ENCODE measurements at regions not wholly inside any gene's neighbourhood (a gene's known extent, or its start where the extent isn't known, plus 50 kb on each side); places are given as distances from the start of the nearest gene placed in this dataset.
"Not testable (repeated sequence)": the region's sequence is repeated elsewhere in the genome, so short reads cannot be mapped to it uniquely, and the experiment has no call there.

- not testable (repeated sequence) for DNase-seq
These were observed 52.3 kb upstream of the LRRC30 start for GRCh38 chr18:7178568-7178967.

GRCh38 chr18:7177116-7177744 lies 53.7 kb upstream of the LRRC30 start:
- peak; percentile 63 for DNase-seq

- DNase-seq: no peak
These were observed 56.4 kb upstream of the LRRC30 start for GRCh38 chr18:7174344-7175095.

GRCh38 chr18:7173216-7173615 lies 55.6 kb upstream of the LAMA1 start:
- no peak for DNase-seq

- no peak for DNase-seq
These were observed 55.0 kb upstream of the LAMA1 start for GRCh38 chr18:7172611-7173010.

GRCh38 chr18:7170292-7170691 lies 52.7 kb upstream of the LAMA1 start:
- no peak for DNase-seq

GRCh38 chr18:7169601-7170000 lies 52.0 kb upstream of the LAMA1 start:
- no peak for DNase-seq

GRCh38 chr18:7168408-7168807 lies 50.8 kb upstream of the LAMA1 start:
- DNase-seq: no peak
